Thoracic aorta (tissue), 2 donors: ENCODE measurements at regions not wholly inside any gene's neighbourhood (a gene's known extent, or its start where the extent isn't known, plus 50 kb on each side); places are given as distances from the start of the nearest gene placed in this dataset.
A peak's percentile ranks its signal among the peaks of the same experiment; 100 is the strongest.

Experiments
- ATAC-seq: fragments of 150-250 bp; one replicate; pipeline ENCODE4 v1.8.0; 2017; ENCODE audit warnings: low read depth; ENCODE audit not compliant: insufficient number of reproducible peaks, low FRiP score
- DNase-seq: peaks from one replicate; pipeline ENCODE4 v3.0.0-alpha.2; 2020; ENCODE audit warnings: low spot score
- H3K27ac ChIP-seq, 2 donors: fragments of 200-600 bp; sonication (generic); 1 replicate in 1 of 2; 2 replicates in 1 of 2; pipeline ENCODE4 v1.5.1; 2016; ENCODE audit warnings: mild to moderate bottlenecking in 2 of 2, moderate library complexity in 2 of 2
- H3K27me3 ChIP-seq: fragments of 200-600 bp; sonication (generic); replicated peaks from 2 replicates; pipeline ENCODE4 v1.6.0; 2016; ENCODE audit warnings: mild to moderate bottlenecking; ENCODE audit not compliant: insufficient read depth
- H3K36me3 ChIP-seq: fragments of 200-600 bp; sonication (generic); one replicate; pipeline ENCODE4 v1.5.1; 2016
- H3K4me1 ChIP-seq, 2 donors: fragments of 200-600 bp; sonication (generic); 1 replicate in 1 of 2; 2 replicates in 1 of 2; pipeline versions ENCODE4 v1.5.1 to v1.6.0; 2016; ENCODE audit warnings: low read depth in 2 of 2, mild to moderate bottlenecking in 1 of 2; ENCODE audit not compliant: control insufficient read depth in 1 of 2
- H3K4me3 ChIP-seq: fragments of 200-600 bp; sonication (generic); 2 replicates; pipeline ENCODE4 v1.5.1; 2016; ENCODE audit warnings: mild to moderate bottlenecking
- H3K9me3 ChIP-seq: fragments of 200-600 bp; sonication (generic); 2 replicates; pipeline ENCODE4 v1.5.1; 2016
- TF ChIP-seq, protein P1 (sequence below): fragments of 200-600 bp; sonication (generic); IDR thresholded peaks from one replicate; pipeline ENCODE4 v1.5.1; 2019; ENCODE audit warnings: antibody characterized with exemption

DNA sequence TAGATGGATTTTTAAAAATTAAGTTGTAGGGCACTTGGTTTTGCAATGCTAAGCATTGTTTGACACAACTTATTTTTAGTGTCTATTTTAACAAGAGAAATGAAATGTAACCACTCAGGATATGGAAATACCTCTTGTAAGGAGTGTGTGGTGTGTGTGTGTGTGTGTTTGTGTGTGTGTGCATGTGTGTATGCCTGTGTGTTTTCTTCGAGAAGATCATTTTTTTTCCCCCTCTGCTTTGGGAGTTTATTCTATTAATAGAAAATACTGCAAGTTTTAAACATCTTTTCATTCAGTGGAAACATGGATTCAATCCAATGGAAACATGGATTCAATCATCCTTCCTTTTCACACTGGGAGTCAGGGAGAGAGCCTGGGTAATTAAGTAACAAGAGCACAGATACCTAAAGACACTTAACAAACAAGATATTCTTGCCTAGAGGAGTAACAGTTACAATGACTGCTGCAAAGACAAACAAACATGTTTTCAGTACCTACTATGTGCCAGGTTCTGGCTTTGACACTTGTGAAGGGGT lies 567.2 kb upstream of the TBL1XR1 start:
- Histone ChIP-seq H3K9me3 (no peaks in the 10 kb centered on the region), H3K27ac (peak overlapping the region; percentile 35 to 55), H3K27me3 (no peaks in the 10 kb centered on the region), H3K4me3 (no peak overlapping the region), H3K4me1 (peaks cover 8 to 27% of the 10 kb centered on the region in 2 donors), H3K36me3 (no peaks in the 10 kb centered on the region)
- TF ChIP-seq, protein P1, sequence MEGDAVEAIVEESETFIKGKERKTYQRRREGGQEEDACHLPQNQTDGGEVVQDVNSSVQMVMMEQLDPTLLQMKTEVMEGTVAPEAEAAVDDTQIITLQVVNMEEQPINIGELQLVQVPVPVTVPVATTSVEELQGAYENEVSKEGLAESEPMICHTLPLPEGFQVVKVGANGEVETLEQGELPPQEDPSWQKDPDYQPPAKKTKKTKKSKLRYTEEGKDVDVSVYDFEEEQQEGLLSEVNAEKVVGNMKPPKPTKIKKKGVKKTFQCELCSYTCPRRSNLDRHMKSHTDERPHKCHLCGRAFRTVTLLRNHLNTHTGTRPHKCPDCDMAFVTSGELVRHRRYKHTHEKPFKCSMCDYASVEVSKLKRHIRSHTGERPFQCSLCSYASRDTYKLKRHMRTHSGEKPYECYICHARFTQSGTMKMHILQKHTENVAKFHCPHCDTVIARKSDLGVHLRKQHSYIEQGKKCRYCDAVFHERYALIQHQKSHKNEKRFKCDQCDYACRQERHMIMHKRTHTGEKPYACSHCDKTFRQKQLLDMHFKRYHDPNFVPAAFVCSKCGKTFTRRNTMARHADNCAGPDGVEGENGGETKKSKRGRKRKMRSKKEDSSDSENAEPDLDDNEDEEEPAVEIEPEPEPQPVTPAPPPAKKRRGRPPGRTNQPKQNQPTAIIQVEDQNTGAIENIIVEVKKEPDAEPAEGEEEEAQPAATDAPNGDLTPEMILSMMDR: no peak
- no peak for DNase-seq
- ATAC-seq: peak; percentile 69

DNA sequence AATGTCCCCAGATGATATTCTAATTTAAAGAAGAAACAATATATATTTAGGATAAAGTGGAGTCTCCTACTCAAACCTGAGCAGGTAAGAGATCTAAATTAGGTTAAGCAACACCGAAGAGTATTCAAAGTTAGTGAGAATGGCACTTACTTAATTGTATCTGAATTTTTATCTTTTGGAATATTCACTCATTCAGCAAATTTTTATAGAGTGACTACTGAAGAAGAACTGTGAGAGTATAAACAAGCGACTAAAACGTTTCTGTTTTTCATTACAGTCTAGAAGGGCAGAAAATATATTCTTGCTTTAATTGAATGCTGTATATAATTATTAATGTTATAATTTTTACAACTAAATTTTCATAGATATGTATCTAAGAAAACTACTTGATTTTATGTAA lies 567.7 kb upstream of the TBL1XR1 start:
- no peak for DNase-seq
- Histone ChIP-seq H3K36me3 (no peaks in the 10 kb centered on the region), H3K27me3 (no peaks in the 10 kb centered on the region), H3K4me1 (peaks cover 8 to 32% of the 10 kb centered on the region in 2 donors), H3K9me3 (no peaks in the 10 kb centered on the region), H3K27ac (peak overlapping the region; percentile 35 to 55), H3K4me3 (no peak overlapping the region)
- TF ChIP-seq, protein P1: no peak
- ATAC-seq: no peak

- Histone ChIP-seq H3K4me3 (no peak overlapping the region), H3K9me3 (no peaks in the 10 kb centered on the region), H3K36me3 (no peaks in the 10 kb centered on the region), H3K27ac (peak overlapping the region; percentile 71 to 75), H3K4me1 (peaks cover 20 to 47% of the 10 kb centered on the region in 2 donors), H3K27me3 (no peaks in the 10 kb centered on the region)
- no peak for DNase-seq
- TF ChIP-seq, protein P1: no peak
- no peak for ATAC-seq
Observed at GRCh38 chr3:177770383-177771230, 573.3 kb upstream of the TBL1XR1 start.

DNA sequence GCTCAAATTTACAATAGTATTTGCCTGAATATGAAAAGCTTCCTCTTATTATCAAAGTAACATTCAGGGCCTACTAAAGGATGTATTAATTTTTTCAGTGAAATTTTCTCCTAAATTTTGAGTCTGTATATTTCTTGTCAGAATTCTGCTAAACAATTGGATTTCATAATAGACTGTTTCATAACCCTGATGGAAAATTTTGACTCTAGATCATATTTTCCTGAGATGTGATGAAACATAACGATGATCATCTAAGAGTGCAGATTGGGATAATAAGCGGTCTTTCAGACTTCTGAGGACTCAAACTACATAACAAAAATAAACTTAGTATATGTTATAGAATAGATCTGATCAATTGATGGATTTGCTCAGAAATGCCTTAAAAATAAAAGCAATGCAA lies 574.5 kb upstream of the TBL1XR1 start:
- TF ChIP-seq, protein P1: no peak
- H3K27ac ChIP-seq: peak overlapping the region; percentile 53 to 75
- H3K4me3 ChIP-seq: no peak overlapping the region
- ATAC-seq: no peak
- no peaks in the 10 kb centered on the region for H3K36me3 ChIP-seq
- H3K4me1 ChIP-seq: peaks cover 26 to 57% of the 10 kb centered on the region in 2 donors
- no peak for DNase-seq
- no peaks in the 10 kb centered on the region for H3K27me3 ChIP-seq
- H3K9me3 ChIP-seq: no peaks in the 10 kb centered on the region

- Histone ChIP-seq H3K27ac (peak overlapping the region; percentile 56 to 75), H3K4me3 (no peak overlapping the region), H3K36me3 (no peaks in the 10 kb centered on the region), H3K27me3 (no peaks in the 10 kb centered on the region), H3K4me1 (peaks cover 31 to 69% of the 10 kb centered on the region in 2 donors), H3K9me3 (no peaks in the 10 kb centered on the region)
- ATAC-seq (no peak), DNase-seq (no peak)
- TF ChIP-seq, protein P1: no peak
Observed at GRCh38 chr3:177772908-177773557, 575.8 kb upstream of the TBL1XR1 start.
